C4-2B (cell line): ENCODE measurements at regions not wholly inside any gene's neighbourhood (a gene's known extent, or its start where the extent isn't known, plus 50 kb on each side); places are given as distances from the start of the nearest gene placed in this dataset.
"Not testable (repeated sequence)": the region's sequence is repeated elsewhere in the genome, so short reads cannot be mapped to it uniquely, and the experiment has no call there.

Source experiments
- CTCF ChIP-seq: fragments of 450-650 bp; conservative IDR thresholded peaks from 2 replicates; pipeline ENCODE4 v1.5.1; 2017; ENCODE audit warnings: mild to moderate bottlenecking
- ZFX ChIP-seq: fragments of 450-650 bp; IDR thresholded peaks from 2 replicates; pipeline ENCODE4 v1.6.1; 2017

GRCh38 chr2:39863672-39864071 is 84.6 kb upstream of the THUMPD2 start:
- TF ChIP-seq CTCF, ZFX: not testable (repeated sequence)
